GM21423 (cell line): ENCODE measurements at regions not wholly inside any gene's neighbourhood (a gene's known extent, or its start where the extent isn't known, plus 50 kb on each side); places are given as distances from the start of the nearest gene placed in this dataset.
A peak's percentile ranks its signal among the peaks of the same experiment; 100 is the strongest.
"Not testable (repeated sequence)": the region's sequence is repeated elsewhere in the genome, so short reads cannot be mapped to it uniquely, and the experiment has no call there.

ENCODE experiments used
- ATAC-seq: cut with Tn5 transposase; IDR thresholded peaks from one replicate; pipeline ENCODE4 v1.9.1; 2021; ENCODE audit warnings: mild to moderate bottlenecking, moderate library complexity; ENCODE audit not compliant: unreplicated experiment

- no peak for ATAC-seq
Measured at GRCh38 chr17:36695082-36695481, 93.7 kb downstream of the MRM1 start.

- ATAC-seq: not testable (repeated sequence)
Measured at GRCh38 chr17:36695710-36696109, 94.3 kb downstream of the MRM1 start.

GRCh38 chr17:36696805-36697204, 95.4 kb downstream of the MRM1 start:
- no peak for ATAC-seq

- no peak for ATAC-seq
Measured at GRCh38 chr17:36697903-36698530, 96.6 kb downstream of the MRM1 start.

GRCh38 chr17:36701429-36702099, 100.2 kb downstream of the MRM1 start:
- ATAC-seq: no peak

GRCh38 chr17:36702636-36703035, 101.3 kb downstream of the MRM1 start:
- no peak for ATAC-seq

GRCh38 chr17:36703860-36704266, 102.5 kb downstream of the MRM1 start:
- no peak for ATAC-seq

- ATAC-seq: no peak
Measured at GRCh38 chr17:36705283-36705795, 104.0 kb downstream of the MRM1 start.

GRCh38 chr17:36705874-36706731, 104.7 kb downstream of the MRM1 start:
- no peak for ATAC-seq

- no peak for ATAC-seq
Measured at GRCh38 chr17:36707904-36708303, 106.5 kb downstream of the MRM1 start.

GRCh38 chr17:36714789-36715188, 113.4 kb downstream of the MRM1 start:
- ATAC-seq: no peak

GRCh38 chr17:36715951-36716350, 114.6 kb downstream of the MRM1 start:
- no peak for ATAC-seq

- no peak for ATAC-seq
Measured at GRCh38 chr17:36717088-36717487, 115.7 kb downstream of the MRM1 start.

- no peak for ATAC-seq
Measured at GRCh38 chr17:36720131-36720530, 118.7 kb downstream of the MRM1 start.

GRCh38 chr17:36721560-36722120, 120.3 kb downstream of the MRM1 start:
- no peak for ATAC-seq

GRCh38 chr17:36722121-36722902, 120.9 kb downstream of the MRM1 start:
- peak; percentile 66 for ATAC-seq

- ATAC-seq: no peak
Measured at GRCh38 chr17:36722903-36723263, 121.5 kb downstream of the MRM1 start.

GRCh38 chr17:36723459-36724025, 122.2 kb downstream of the MRM1 start:
- no peak for ATAC-seq

- no peak for ATAC-seq
Measured at GRCh38 chr17:36726199-36726598, 124.8 kb downstream of the MRM1 start.

- no peak for ATAC-seq
Measured at GRCh38 chr17:36727052-36727451, 125.7 kb downstream of the MRM1 start.
